GM19438 (cell line): ENCODE measurements at regions not wholly inside any gene's neighbourhood (a gene's known extent, or its start where the extent isn't known, plus 50 kb on each side); places are given as distances from the start of the nearest gene placed in this dataset.

Experiments used
- ATAC-seq: cut with Tn5 transposase; IDR thresholded peaks from one replicate; pipeline ENCODE4 v1.9.1; 2021; ENCODE audit warnings: low read depth; ENCODE audit not compliant: unreplicated experiment

DNA sequence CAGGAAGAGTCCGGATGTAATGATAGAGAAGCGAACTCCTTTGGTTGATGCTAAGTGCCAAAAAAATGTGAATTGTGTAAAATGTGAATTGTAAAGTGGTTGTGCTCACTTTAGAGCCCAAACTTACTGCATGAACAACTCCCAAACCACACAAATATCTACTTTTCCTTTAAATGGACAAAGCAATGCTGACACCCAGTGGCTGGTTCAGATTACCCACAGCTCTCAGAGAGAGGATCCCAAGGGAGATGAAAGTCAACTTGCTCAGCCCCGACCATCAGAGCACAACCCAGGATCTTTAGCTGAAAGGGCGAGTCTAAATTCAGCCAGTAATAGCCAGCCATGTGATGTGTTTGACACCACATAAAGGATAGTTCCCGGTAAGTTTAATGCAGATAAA, 133.7 kb downstream of the NMUR2 start:
- no peak for ATAC-seq

DNA sequence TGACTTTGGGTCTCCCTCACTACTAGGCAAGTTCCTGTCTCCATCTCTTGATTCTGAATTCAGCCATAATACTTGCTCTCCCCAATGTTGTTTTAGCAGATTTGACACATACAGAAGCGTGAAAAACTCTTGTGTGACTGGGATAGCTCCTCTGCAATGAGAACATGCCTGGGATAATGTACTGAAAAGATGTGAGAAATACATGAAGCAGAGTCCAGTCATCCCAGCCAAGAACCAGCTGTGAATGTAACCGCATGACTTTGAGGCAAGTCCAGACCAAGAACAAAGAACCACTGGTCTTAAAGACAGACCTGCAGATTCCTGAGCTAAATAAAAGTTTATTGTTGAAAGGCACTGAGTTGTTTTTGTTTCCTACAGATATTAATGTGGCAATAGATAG, 135.0 kb downstream of the NMUR2 start:
- ATAC-seq: no peak

- ATAC-seq: no peak
These were observed 135.5 kb downstream of the NMUR2 start for GRCh38 chr5:152269533-152269932.

DNA sequence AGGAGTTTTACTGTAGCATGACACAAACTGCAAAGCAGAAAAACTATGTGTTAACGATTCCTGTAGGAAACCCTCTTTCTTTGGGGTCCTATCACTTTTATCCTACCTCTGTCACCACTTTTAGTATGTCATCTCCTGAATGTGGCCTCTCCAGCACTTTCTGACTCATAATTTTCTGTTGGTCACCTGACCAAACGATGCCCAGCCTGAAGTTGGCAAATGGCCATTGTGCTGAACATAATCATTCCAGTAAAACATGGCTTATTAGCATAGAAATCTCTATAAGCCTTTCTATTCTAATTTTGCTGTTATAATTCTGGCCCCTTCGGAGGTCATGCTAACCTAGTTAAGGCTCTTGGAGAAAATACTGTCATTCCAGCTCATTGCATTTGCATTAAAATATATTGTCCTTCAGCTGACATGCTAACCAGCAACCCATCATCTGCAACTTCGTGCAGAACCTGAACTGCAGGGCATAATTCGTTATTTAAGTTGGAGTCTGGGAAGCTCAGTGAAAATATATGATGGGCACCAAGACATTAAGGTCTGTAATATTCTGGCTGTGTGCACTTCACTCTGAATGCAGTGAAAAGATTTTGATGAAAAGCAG, 140.3 kb downstream of the NMUR2 start:
- no peak for ATAC-seq

- no peak for ATAC-seq
These were observed 142.4 kb downstream of the NMUR2 start for GRCh38 chr5:152262667-152263066.

DNA sequence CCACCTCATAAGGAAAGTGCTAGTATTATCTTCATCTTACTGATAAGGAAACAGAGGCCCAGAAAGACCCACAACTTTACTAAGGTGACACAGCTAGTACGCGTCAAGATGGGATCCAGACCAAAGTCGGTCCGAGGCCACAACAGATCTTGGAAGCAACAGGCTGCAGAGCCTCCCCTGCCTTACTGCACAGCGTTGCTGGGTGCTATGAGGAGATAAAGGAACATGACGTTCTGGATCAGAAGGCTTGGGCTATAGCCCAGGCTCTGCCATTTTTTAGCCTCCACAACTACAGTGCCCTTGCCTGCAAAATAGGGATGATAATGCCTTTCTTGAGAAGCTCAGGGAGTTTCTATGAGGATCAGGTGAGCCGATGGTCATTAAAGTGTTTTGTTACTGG, 144.1 kb downstream of the NMUR2 start:
- ATAC-seq: no peak

DNA sequence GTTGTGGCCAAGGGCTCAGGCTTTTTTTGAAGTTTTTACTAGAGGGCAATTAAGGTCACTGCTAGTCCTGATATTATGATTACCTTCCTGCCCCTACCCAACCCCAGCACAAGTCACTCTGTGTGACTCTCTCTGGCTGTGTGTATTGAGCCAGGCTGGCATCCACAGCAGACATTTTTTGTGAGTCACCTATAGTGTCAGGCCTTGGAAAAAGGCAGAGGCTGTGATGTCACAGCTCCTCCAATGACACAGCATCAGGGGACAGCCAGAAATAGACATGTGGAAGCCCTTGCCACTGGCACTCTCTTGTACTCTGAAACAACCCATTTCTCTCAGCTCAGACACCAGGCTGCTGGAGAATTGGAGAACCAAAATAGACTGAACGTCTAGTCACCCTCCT, 145.4 kb downstream of the NMUR2 start:
- no peak for ATAC-seq

- no peak for ATAC-seq
These were observed 148.5 kb downstream of the NMUR2 start for GRCh38 chr5:152256580-152256979.

DNA sequence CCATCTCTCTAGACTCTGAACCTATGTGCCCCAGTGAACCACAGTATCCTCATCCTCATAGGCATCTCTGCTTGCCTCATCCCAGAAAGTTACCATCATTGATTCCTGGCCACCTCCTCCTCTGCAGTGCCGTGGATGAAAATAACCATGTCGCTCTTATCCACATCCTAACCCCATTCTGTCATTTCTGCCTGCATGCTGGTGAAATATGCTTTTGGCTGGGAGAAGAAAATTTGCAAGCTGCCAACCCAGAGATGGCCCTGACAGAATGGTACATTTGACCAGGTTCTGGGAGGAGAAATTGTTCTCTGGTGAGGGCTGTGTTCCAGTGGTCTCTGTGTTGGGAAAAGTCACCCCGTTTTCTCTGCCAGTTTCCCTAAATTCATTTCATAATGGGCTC, 149.7 kb downstream of the NMUR2 start:
- no peak for ATAC-seq

GRCh38 chr5:152247850-152248385, 157.2 kb downstream of the NMUR2 start:
- no peak for ATAC-seq

- no peak for ATAC-seq
These were observed 158.7 kb downstream of the NMUR2 start for GRCh38 chr5:152246401-152246800.

DNA sequence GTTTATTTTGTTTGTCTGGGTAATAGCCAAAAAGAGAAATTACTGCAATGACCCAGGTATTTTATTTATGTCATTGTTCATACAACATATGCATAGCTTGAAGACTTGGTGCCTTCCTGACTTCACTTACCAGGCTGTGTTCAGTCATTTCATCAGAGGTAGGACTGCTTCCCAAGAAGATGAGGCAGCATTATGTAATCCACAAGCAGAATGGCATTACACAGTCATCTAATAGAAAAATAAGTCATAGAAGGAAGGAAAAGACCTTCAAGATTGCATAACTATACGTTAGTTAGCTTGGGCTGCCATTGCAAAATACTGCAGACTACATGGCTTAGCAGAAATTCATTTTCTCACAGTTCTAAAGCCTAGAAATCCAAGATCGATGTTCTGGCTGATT, 167.5 kb downstream of the NMUR2 start:
- no peak for ATAC-seq

DNA sequence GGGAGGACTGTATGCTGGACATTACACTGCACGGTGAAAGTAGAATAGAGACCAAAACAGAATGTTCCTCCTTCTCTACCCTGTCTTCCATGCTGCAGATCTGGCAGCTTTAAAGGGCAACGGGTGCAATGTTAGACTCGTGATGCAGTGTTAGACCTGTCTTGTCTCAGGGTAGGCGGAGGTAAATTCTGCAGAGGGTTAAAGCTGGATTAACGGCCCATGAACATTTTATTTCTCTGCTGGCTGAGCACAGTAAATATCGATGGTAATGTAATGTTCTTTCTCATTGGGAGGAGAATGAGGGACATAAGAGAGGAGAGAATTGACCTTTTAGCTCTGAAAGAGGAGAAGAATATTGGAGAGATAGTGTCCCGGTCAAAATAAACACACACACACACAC, 178.9 kb downstream of the NMUR2 start:
- no peak for ATAC-seq

- ATAC-seq: no peak
These were observed 183.1 kb downstream of the NMUR2 start for GRCh38 chr5:152221721-152222629.

DNA sequence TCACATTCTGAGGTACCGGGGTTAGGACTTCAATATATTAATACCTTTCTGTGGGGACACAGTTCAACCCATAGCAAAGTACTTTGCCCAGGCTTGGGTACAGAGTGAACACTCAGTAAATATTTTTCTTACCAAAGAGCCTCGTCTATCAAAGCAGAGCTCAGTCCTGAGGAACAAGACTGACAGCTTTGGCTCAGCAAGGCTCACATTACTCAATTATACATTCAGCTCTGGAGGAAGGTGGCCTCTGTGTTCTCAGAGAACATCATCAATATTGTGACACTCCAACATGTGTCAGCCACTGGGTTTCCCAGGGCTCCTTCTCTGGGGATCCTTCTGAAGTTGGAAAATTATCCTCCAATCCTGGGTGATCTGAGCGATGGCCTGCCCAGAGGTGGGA, 186.4 kb downstream of the NMUR2 start:
- ATAC-seq: no peak

GRCh38 chr5:152205804-152206203, 199.3 kb downstream of the NMUR2 start:
- ATAC-seq: no peak

DNA sequence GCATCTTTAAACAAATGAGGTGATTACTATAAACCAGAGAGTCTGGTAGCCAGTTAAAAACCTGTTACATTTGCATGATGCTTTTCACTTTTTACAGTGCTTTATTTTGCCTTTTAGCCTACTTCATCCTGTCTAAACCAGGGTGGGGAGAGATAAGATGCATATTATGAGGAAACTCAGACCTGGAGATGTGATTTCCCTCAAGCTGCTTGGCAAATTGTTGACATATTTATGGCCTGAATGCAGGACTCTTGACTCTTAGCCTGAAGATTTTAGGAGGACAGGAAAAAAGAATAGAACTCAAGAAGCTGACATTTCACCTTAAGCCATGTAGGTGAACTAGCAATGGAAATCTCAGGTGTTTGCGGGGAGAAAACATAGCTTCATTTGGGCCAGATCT, 202.8 kb downstream of the NMUR2 start:
- ATAC-seq: no peak

DNA sequence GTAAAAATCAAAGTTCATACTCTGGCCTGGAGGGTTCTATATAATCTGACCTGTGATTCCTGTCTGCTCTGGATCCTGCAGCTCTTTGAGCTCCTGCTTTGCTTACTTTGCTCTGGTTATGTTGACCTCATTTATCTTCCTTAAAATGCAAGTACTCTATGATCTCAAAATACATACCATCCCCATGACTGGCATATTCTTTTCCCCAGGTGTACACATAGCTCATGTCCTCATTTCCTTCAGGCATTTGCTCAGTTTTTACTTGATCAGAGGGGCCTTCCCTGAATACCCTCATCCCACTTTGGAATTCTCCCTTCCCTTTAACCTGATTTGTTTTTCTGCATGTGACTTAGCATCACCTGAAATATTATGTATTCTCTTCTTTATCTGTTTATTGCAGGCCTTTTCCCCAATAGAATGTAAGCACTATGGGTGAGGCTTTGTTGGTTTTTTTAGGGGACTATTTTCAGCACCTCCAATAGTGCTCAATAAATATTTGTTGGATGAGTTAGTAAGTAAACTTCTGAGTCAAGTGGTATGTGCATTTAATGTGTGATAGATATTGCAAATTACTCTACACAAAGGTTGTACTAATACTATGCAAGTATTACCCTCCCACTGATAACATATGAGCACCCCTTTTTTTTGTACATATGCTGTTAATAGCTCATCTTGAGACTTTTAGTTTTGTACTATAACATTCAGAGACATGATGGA, 211.5 kb downstream of the NMUR2 start:
- ATAC-seq: no peak

GRCh38 chr5:152188251-152188650, 216.8 kb downstream of the NMUR2 start:
- ATAC-seq: no peak

- no peak for ATAC-seq
These were observed 217.4 kb downstream of the NMUR2 start for GRCh38 chr5:152187668-152188067.

- no peak for ATAC-seq
These were observed 219.4 kb downstream of the NMUR2 start for GRCh38 chr5:152185547-152186245.
